ENCODE measurements at regions not wholly inside any gene's neighbourhood (a gene's known extent, or its start where the extent isn't known, plus 50 kb on each side); places are given as distances from the start of the nearest gene placed in this dataset.
"Not testable (repeated sequence)": the region's sequence is repeated elsewhere in the genome, so short reads cannot be mapped to it uniquely, and the experiment has no call there.

DNA sequence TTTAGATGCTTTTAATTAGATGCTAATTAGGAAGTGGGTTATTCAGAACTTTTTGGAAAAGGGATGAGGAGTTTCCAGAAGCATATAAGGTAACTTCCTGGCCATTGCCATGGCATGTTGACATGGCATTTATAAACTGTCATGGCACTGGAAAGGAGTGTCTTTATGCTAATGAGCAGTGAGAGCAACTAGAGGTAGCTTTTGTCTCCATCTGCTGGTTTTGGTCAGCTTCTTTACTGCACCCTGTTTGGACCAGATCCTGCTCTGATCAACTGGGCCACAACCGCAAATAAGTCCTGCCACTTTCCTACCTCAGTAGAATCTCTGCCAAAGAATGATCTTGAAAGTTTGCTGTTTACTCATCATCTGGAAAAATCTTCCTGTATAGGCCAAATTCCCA lies 193.6 kb downstream of the FAM72C start:
- DNase-seq (ENCODE audit: low read depth) = not testable (repeated sequence)

- not testable (repeated sequence) for DNase-seq (ENCODE audit: low read depth)
Measured at GRCh38 chr1:143764831-143765230, 207.0 kb downstream of the FAM72C start.

DNA sequence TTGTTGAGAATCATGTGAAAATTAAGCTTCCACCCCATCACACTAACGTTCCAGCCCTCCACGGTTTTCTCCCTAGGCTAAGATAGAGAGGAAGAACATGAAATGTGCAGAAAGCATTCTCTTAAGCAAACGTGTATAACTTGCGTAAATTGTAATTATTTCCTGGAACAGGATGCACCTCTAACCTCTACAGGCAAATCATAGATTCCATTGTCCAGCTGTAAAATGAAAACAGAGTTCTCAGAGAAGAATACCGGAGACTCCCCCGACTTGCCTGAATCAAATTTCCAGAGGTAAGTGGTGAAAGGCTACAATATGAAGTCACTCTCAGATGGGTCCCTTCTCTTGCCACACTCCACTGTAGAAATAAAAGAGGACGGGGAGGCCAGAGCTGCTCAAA lies 211.4 kb downstream of the FAM72C start:
- DNase-seq (ENCODE audit: low read depth) = not testable (repeated sequence)

DNA sequence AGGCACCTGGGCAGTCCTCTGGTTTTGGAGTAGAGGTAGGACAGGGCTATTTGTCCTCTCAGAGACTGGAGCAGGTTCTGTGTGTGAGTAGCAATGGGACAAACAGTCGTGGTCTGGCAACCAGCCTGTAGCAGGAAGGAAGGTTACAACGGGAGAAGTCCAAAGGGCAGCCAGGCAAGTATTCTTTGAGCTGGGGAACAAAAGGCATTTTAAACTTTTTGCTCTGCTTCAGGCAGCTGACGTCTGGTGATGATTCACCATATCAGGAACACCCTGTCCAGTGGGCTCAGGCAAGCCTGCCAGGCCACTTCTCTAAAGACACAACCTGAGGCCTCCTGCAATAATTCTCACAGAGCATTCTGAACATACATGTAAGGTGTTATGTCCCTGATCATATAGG lies 215.8 kb downstream of the FAM72C start:
- DNase-seq (ENCODE audit: low read depth) = not testable (repeated sequence)

DNA sequence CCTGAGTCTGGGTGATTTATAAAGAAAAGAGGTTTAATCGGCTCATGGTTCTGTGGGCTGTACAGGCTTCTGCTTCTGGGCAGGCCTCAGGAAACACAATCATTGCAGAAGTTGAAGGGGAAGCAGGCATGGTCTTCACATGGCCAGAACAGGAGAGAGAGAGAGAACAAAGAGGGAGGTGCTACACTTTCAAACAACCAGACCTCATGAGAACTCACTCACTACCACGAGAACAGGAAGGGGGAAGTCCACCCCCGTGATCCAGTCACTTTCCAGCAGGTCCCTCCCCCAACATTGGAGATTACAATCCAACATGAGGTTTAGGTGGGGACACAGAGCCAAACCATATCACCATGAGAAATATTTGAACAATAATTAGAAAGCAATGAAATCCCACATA lies 222.9 kb downstream of the FAM72C start:
- DNase-seq (ENCODE audit: low read depth) = no peak

DNA sequence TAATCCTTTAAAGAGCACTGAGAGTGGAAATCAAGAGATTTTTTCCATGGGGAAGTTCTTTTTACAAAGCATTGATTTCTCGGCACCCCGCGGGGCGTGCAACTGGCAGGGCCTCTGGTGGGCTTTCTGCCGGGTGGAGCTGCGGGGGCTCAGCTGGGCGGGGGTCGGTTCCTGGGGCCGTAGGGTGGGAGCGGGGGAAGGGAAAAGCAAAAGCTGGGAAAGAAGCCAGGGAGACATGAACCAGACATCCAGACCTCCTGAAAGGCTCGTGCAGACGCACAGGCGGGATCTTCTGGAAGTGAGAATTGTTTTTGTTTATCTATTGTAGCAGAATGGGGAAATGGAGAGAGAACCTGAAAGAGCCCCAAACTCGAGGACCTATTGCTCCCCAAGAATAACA lies 235.2 kb downstream of the FAM72C start:
- no peak for DNase-seq (ENCODE audit: low read depth)

GRCh38 chr1:143735764-143736461 lies 235.9 kb downstream of the FAM72C start:
- no peak for DNase-seq (ENCODE audit: low read depth)

GRCh38 chr1:143734261-143734660 lies 237.5 kb downstream of the FAM72C start:
- not testable (repeated sequence) for DNase-seq (ENCODE audit: low read depth)

DNA sequence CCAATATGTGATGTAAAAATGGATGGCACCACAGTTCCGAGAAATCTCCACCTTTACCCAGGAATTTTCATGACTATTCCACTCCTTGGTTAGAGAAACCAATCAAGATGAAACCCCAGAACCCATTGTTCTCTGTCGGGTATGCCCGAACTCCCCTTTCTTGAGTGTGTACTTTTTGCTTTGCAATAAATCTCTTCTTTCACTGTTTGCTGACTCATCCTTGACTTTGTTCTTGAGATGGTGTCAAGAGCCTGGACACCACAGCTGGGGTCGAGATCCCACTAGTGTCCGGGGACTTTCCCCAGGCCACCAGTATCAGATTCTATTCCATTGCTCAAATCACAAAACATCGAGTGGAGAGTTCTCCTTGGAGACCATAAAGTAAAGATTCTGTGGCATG lies 240.9 kb downstream of the FAM72C start:
- DNase-seq (ENCODE audit: low read depth) = not testable (repeated sequence)

- peak; percentile 40 for DNase-seq (ENCODE audit: low read depth)
Measured at GRCh38 chr1:143729449-143730111, 242.2 kb downstream of the FAM72C start.

GRCh38 chr1:143728802-143729448 lies 242.9 kb downstream of the FAM72C start:
- DNase-seq (ENCODE audit: low read depth) = not testable (repeated sequence)

- DNase-seq (ENCODE audit: low read depth) = no peak
Measured at GRCh38 chr1:143727263-143727662, 244.5 kb downstream of the FAM72C start.

GRCh38 chr1:143721024-143721373 lies 250.8 kb downstream of the FAM72C start:
- DNase-seq (ENCODE audit: low read depth) = no peak

DNA sequence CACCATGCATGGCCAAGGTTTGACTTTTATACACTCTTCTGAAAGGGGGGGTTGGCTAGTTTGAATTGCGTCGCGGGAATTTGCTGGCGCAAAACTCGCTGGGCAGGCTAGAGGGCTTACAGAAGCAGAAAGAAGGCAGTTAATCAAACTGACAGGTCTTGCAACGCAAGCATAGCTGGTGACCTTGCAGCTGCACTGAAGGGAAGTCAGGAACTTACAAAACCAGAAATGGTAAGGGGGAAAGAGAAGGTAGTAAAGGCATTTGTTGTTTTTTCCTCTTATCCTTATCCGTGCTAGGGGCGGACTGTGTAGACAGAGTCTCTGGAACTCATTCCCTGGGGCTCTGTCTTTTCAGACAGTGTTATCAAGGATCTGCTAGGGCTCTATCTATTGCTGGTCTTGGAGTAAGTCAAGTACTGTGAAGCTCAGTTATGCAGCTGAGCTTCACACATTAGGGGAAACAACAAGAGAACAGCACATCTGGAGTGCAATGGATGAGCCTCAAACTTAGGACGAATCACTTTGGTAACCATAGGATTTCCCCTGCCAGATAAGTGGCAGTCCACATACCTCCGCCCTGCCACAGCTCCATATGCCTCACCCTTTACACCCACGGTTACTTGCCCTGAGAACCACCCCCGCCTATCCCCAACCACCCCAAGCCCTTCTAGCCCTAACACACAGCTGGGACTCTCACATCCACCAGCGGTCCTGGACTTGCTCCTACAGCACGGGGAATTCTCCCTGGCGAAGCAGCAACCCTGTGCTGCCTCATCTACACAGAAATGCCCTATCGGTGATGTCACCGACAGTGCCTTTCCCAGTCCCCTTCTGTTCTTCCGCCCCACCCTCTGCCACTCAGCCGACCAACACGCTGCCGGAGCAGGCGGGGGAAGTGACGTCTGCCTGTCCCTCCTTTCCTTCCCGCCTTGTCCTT lies 251.4 kb downstream of the FAM72C start:
- peak; percentile 28 for DNase-seq (ENCODE audit: low read depth)

- DNase-seq (ENCODE audit: low read depth) = no peak
Measured at GRCh38 chr1:143718524-143718923, 253.3 kb downstream of the FAM72C start.

GRCh38 chr1:143718021-143718420 lies 253.8 kb downstream of the FAM72C start:
- DNase-seq (ENCODE audit: low read depth) = no peak

DNA sequence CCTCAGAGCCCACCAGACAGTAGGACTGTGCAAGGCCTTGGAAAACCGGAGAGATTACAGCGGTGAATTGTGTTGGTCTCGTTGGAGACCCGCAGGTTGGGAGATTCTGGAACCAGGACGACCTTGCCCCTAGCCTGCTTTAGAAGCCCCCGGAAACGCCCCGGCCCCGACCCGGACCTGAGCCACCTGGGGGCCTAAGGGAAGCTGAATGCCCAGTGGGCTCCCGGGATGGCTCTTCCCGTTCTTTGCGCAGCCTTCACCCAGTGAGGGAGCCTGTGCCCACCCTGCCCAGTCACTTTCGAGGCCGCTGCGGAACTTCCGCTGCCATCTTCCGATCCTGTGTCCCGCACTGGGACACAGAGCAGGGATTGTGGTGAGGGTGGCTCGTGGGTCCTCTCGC lies 254.4 kb downstream of the FAM72C start:
- no peak for DNase-seq (ENCODE audit: low read depth)

DNA sequence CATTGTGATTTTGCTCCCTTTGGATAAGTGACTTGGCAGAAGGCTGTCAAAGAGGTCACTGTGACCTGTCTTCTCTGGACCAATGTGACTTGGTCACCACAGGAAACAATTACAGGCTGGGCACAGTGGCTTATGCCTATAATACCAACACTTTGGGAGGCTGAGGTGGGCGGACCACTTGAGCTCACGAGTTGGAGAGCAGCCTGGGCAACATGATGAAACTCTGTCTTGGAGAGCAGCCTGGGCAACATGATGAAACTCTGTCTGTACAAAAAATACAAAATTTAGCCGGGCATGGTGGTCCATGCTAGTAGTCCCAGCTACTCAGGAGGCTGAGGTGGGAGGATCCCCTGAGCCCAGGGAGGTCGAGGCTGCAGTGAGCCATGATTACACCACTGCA lies 256.9 kb downstream of the FAM72C start:
- not testable (repeated sequence) for DNase-seq (ENCODE audit: low read depth)

DNA sequence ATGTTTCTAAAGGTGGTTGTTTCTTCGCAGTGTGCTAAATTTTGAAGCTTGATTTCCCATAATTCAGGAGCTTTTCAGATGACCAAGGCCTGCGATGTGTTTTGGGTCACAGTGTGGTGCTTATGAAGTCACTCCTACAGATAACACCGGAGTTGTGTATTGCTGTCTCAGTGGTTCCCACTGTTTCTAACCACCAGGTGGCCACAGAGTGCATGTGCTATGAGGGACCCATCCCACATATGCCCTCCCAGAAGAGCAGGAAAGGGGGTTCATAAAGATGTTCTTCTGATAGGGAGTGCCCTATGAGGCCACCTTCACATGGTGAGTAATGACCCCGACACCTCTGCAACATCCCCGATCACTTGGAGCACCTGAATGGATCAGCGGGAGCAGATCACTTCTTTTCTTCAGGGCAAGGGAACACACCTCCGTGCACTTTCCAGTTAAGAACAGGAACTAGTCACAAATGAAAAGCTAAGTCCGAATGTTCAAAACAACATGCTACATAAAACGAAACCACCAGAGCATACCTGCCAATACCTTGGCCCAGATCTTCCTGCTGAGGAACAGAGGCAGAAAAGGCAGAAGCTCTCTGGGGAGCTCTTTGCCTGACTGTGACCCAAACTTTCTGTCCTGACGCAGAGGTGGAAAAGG lies 262.1 kb downstream of the FAM72C start:
- peak; percentile 20 for DNase-seq (ENCODE audit: low read depth)

- not testable (repeated sequence) for DNase-seq (ENCODE audit: low read depth)
Measured at GRCh38 chr1:143702739-143703138, 269.0 kb downstream of the FAM72C start.

GRCh38 chr1:143699731-143700130 lies 272.1 kb downstream of the FAM72C start:
- no peak for DNase-seq (ENCODE audit: low read depth)

- no peak for DNase-seq (ENCODE audit: low read depth)
Measured at GRCh38 chr1:143699115-143699514, 272.7 kb downstream of the FAM72C start.

All from EH (cell line).